GM19240 (cell line): ENCODE measurements at regions not wholly inside any gene's neighbourhood (a gene's known extent, or its start where the extent isn't known, plus 50 kb on each side); places are given as distances from the start of the nearest gene placed in this dataset.

ENCODE experiments used
- DNase-seq: peaks from one replicate; pipeline ENCODE4 v3.0.0; 2011; ENCODE audit warnings: low spot score; ENCODE audit not compliant: insufficient read length

GRCh38 chr17:77708936-77709335 lies 249.6 kb upstream of the TNRC6C start:
- DNase-seq = no peak

GRCh38 chr17:77709594-77709993 lies 248.9 kb upstream of the TNRC6C start:
- DNase-seq = no peak

- DNase-seq = no peak
These were observed 245.9 kb upstream of the TNRC6C start for GRCh38 chr17:77712578-77712977.

GRCh38 chr17:77716289-77716926 lies 242.1 kb upstream of the TNRC6C start:
- no peak for DNase-seq

GRCh38 chr17:77717941-77718668 lies 240.4 kb upstream of the TNRC6C start:
- DNase-seq = no peak

GRCh38 chr17:77718669-77718961 lies 239.9 kb upstream of the TNRC6C start:
- no peak for DNase-seq

GRCh38 chr17:77719806-77720205 lies 238.7 kb upstream of the TNRC6C start:
- DNase-seq = no peak

- DNase-seq = no peak
These were observed 237.3 kb upstream of the TNRC6C start for GRCh38 chr17:77720946-77721845.

GRCh38 chr17:77721846-77722160 lies 236.7 kb upstream of the TNRC6C start:
- no peak for DNase-seq

GRCh38 chr17:77722366-77722765 lies 236.1 kb upstream of the TNRC6C start:
- DNase-seq = no peak

- DNase-seq = no peak
These were observed 235.2 kb upstream of the TNRC6C start for GRCh38 chr17:77723071-77723908.

GRCh38 chr17:77723909-77724875 lies 234.3 kb upstream of the TNRC6C start:
- DNase-seq = no peak

GRCh38 chr17:77724876-77725615 lies 233.5 kb upstream of the TNRC6C start:
- DNase-seq = no peak

- no peak for DNase-seq
These were observed 232.7 kb upstream of the TNRC6C start for GRCh38 chr17:77725846-77726245.

- no peak for DNase-seq
These were observed 231.9 kb upstream of the TNRC6C start for GRCh38 chr17:77726549-77727006.

GRCh38 chr17:77727037-77727615 lies 231.4 kb upstream of the TNRC6C start:
- no peak for DNase-seq

GRCh38 chr17:77728474-77728795 lies 230.1 kb upstream of the TNRC6C start:
- DNase-seq = no peak

GRCh38 chr17:77728871-77729270 lies 229.6 kb upstream of the TNRC6C start:
- DNase-seq = no peak

- DNase-seq = no peak
These were observed 228.9 kb upstream of the TNRC6C start for GRCh38 chr17:77729587-77729986.
